ENCODE measurements at regions not wholly inside any gene's neighbourhood (a gene's known extent, or its start where the extent isn't known, plus 50 kb on each side); places are given as distances from the start of the nearest gene placed in this dataset.
"Not testable (repeated sequence)": the region's sequence is repeated elsewhere in the genome, so short reads cannot be mapped to it uniquely, and the experiment has no call there.

- DNase-seq (ENCODE audit: low read depth), result peak; percentile 65
These were observed 285.9 kb downstream of the SLC7A11 start for GRCh38 chr4:137956256-137956655.

GRCh38 chr4:137955595-137955994 is 286.6 kb downstream of the SLC7A11 start:
- DNase-seq (ENCODE audit: low read depth), result no peak

- no peak for DNase-seq (ENCODE audit: low read depth)
These were observed 290.0 kb downstream of the SLC7A11 start for GRCh38 chr4:137952116-137952515.

GRCh38 chr4:137950286-137950685 is 291.9 kb downstream of the SLC7A11 start:
- no peak for DNase-seq (ENCODE audit: low read depth)

GRCh38 chr4:137949746-137950145 is 292.4 kb downstream of the SLC7A11 start:
- DNase-seq (ENCODE audit: low read depth), result peak; percentile 42

GRCh38 chr4:137946453-137947174 is 295.5 kb downstream of the SLC7A11 start:
- DNase-seq (ENCODE audit: low read depth), result peak; percentile 52

- DNase-seq (ENCODE audit: low read depth), result not testable (repeated sequence)
These were observed 299.3 kb downstream of the SLC7A11 start for GRCh38 chr4:137942815-137943214.

- not testable (repeated sequence) for DNase-seq (ENCODE audit: low read depth)
These were observed 300.1 kb downstream of the SLC7A11 start for GRCh38 chr4:137942015-137942515.

GRCh38 chr4:137934911-137935310 is 307.2 kb downstream of the SLC7A11 start:
- no peak for DNase-seq (ENCODE audit: low read depth)

- DNase-seq (ENCODE audit: low read depth), result no peak
These were observed 308.1 kb downstream of the SLC7A11 start for GRCh38 chr4:137934046-137934445.

- DNase-seq (ENCODE audit: low read depth), result no peak
These were observed 314.2 kb downstream of the SLC7A11 start for GRCh38 chr4:137927972-137928371.

- no peak for DNase-seq (ENCODE audit: low read depth)
These were observed 318.7 kb downstream of the SLC7A11 start for GRCh38 chr4:137923494-137923893.

GRCh38 chr4:137922721-137923120 is 319.4 kb downstream of the SLC7A11 start:
- no peak for DNase-seq (ENCODE audit: low read depth)

- DNase-seq (ENCODE audit: low read depth), result no peak
These were observed 332.4 kb downstream of the SLC7A11 start for GRCh38 chr4:137909529-137910309.

GRCh38 chr4:137905930-137906329 is 336.2 kb downstream of the SLC7A11 start:
- DNase-seq (ENCODE audit: low read depth), result no peak

- no peak for DNase-seq (ENCODE audit: low read depth)
These were observed 341.0 kb downstream of the SLC7A11 start for GRCh38 chr4:137901114-137901513.

GRCh38 chr4:137896221-137896737 is 345.9 kb downstream of the SLC7A11 start:
- DNase-seq (ENCODE audit: low read depth), result no peak

- not testable (repeated sequence) for DNase-seq (ENCODE audit: low read depth)
These were observed 346.6 kb downstream of the SLC7A11 start for GRCh38 chr4:137895515-137895914.

GRCh38 chr4:137892134-137892533 is 350.0 kb downstream of the SLC7A11 start:
- DNase-seq (ENCODE audit: low read depth), result peak; percentile 82

- DNase-seq (ENCODE audit: low read depth), result no peak
These were observed 351.3 kb downstream of the SLC7A11 start for GRCh38 chr4:137890812-137891211.

- no peak for DNase-seq (ENCODE audit: low read depth)
These were observed 349.3 kb upstream of the PCDH18 start for GRCh38 chr4:137881641-137882040.

- not testable (repeated sequence) for DNase-seq (ENCODE audit: low read depth)
These were observed 335.8 kb upstream of the PCDH18 start for GRCh38 chr4:137868067-137868466.

- no peak for DNase-seq (ENCODE audit: low read depth)
These were observed 334.4 kb upstream of the PCDH18 start for GRCh38 chr4:137866671-137867070.
